Esophagus squamous epithelium (tissue), 4 donors: ENCODE measurements at regions not wholly inside any gene's neighbourhood (a gene's known extent, or its start where the extent isn't known, plus 50 kb on each side); places are given as distances from the start of the nearest gene placed in this dataset.

ENCODE experiments used
- POLR2A ChIP-seq, 4 donors: fragments of 450-650 bp; IDR thresholded peaks; one replicate each; pipeline ENCODE4 v1.6.1; 2017; ENCODE audit warnings: antibody characterized with exemption in 4 of 4, mild to moderate bottlenecking in 4 of 4, moderate library complexity in 3 of 4
- TF ChIP-seq, protein P1 (sequence below), 6 experiments: fragments of 450-650 bp in 4 of 6; fragments of 200-600 bp in 2 of 6; sonication (generic) in 2 of 6; IDR thresholded peaks; one replicate each; pipeline ENCODE4 v1.5.1; 2016 to 2019; ENCODE audit warnings: antibody characterized with exemption in 6 of 6, mild to moderate bottlenecking in 4 of 6, moderate library complexity in 4 of 6

- no peak for TF ChIP-seq POLR2A (IDR thresholded peaks at IDR 0.05)
- TF ChIP-seq, protein P1, sequence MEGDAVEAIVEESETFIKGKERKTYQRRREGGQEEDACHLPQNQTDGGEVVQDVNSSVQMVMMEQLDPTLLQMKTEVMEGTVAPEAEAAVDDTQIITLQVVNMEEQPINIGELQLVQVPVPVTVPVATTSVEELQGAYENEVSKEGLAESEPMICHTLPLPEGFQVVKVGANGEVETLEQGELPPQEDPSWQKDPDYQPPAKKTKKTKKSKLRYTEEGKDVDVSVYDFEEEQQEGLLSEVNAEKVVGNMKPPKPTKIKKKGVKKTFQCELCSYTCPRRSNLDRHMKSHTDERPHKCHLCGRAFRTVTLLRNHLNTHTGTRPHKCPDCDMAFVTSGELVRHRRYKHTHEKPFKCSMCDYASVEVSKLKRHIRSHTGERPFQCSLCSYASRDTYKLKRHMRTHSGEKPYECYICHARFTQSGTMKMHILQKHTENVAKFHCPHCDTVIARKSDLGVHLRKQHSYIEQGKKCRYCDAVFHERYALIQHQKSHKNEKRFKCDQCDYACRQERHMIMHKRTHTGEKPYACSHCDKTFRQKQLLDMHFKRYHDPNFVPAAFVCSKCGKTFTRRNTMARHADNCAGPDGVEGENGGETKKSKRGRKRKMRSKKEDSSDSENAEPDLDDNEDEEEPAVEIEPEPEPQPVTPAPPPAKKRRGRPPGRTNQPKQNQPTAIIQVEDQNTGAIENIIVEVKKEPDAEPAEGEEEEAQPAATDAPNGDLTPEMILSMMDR (IDR thresholded peaks at IDR 0.05): no peak
Measured at GRCh38 chr9:113742878-113743277, 133.2 kb upstream of the ZNF618 start.
